OCI-LY1 (cell line): ENCODE measurements at regions not wholly inside any gene's neighbourhood (a gene's known extent, or its start where the extent isn't known, plus 50 kb on each side); places are given as distances from the start of the nearest gene placed in this dataset.

Experiments used
- H2AFZ ChIP-seq: fragments of 200-600 bp; sonication (generic), shearing (Covaris generic); 2 replicates; pipeline ENCODE4 v1.6.0; 2014; ENCODE audit warnings: antibody characterized with exemption, mild to moderate bottlenecking, low read length
- H3F3A ChIP-seq: fragments of 200-600 bp; sonication (generic), shearing (Covaris generic); 2 replicates; pipeline ENCODE4 v1.6.0; 2014; ENCODE audit warnings: mild to moderate bottlenecking, antibody characterized with exemption, low read length, moderate library complexity; ENCODE audit not compliant: insufficient read depth
- H3K27ac ChIP-seq: fragments of 200-600 bp; sonication (generic); 2 replicates; pipeline ENCODE4 v1.5.1; 2014; ENCODE audit warnings: low read length, mixed run types, mild to moderate bottlenecking, low read depth; ENCODE audit not compliant: poor library complexity, severe bottlenecking
- H3K27me3 ChIP-seq: fragments of 200-600 bp; sonication (generic); 2 replicates; pipeline ENCODE4 v1.6.0; 2014; ENCODE audit warnings: antibody characterized with exemption, mild to moderate bottlenecking, low read length, moderate library complexity; ENCODE audit not compliant: insufficient read depth
- H3K36me3 ChIP-seq: fragments of 200-600 bp; sonication (generic); 2 replicates; pipeline ENCODE4 v1.6.1; 2014; ENCODE audit warnings: mild to moderate bottlenecking, antibody characterized with exemption, low read length, moderate library complexity, mixed read lengths; ENCODE audit not compliant: insufficient read depth
- H3K4me1 ChIP-seq: fragments of 200-600 bp; sonication (generic); 2 replicates; pipeline ENCODE4 v1.5.1; 2014; ENCODE audit warnings: mild to moderate bottlenecking, low read length, moderate library complexity; ENCODE audit not compliant: insufficient read depth, severe bottlenecking
- H3K4me2 ChIP-seq: fragments of 200-600 bp; sonication (generic), shearing (Covaris generic); 2 replicates; pipeline ENCODE4 v1.6.1; 2014; ENCODE audit warnings: low read length
- H3K4me3 ChIP-seq: fragments of 200-600 bp; sonication (generic); 2 replicates; pipeline ENCODE4 v1.5.1; 2014; ENCODE audit warnings: low read length, low read depth, mild to moderate bottlenecking, mixed read lengths; ENCODE audit not compliant: poor library complexity, severe bottlenecking
- H3K79me2 ChIP-seq: fragments of 200-600 bp; shearing (Covaris generic); 2 replicates; pipeline ENCODE4 v1.6.1; 2016; ENCODE audit warnings: mixed run types, low read length, mixed read lengths; ENCODE audit not compliant: insufficient read depth
- H3K9ac ChIP-seq: fragments of 200-600 bp; sonication (generic), shearing (Covaris generic); 2 replicates; pipeline ENCODE4 v1.6.1; 2014; ENCODE audit warnings: mild to moderate bottlenecking, low read length, mixed read lengths
- H3K9me2 ChIP-seq: fragments of 200-600 bp; sonication (generic), shearing (Covaris generic); 2 replicates; pipeline ENCODE4 v1.6.1; 2014; ENCODE audit warnings: low read depth, mild to moderate bottlenecking, low read length, mixed read lengths
- H3K9me3 ChIP-seq: fragments of 200-600 bp; shearing (Covaris generic); 2 replicates; pipeline ENCODE4 v1.6.1; 2014; ENCODE audit warnings: low read length, mixed read lengths
- H4K20me1 ChIP-seq: fragments of 200-600 bp; sonication (generic), shearing (Covaris generic); 2 replicates; pipeline ENCODE4 v1.6.0; 2016; ENCODE audit warnings: mild to moderate bottlenecking, low read length; ENCODE audit not compliant: insufficient read depth
- CTCF ChIP-seq: fragments of 200-600 bp; sonication (generic), shearing (Covaris generic); IDR thresholded peaks from 2 replicates; pipeline ENCODE4 v1.5.1; 2017; ENCODE audit warnings: mild to moderate bottlenecking, antibody characterized with exemption, low read length, moderate library complexity, mixed read lengths
- EZH2 ChIP-seq: fragments of 200-600 bp; sonication (generic), shearing (Covaris generic); IDR thresholded peaks from 2 replicates; pipeline ENCODE4 v1.8.0; 2017; ENCODE audit warnings: borderline replicate concordance, mixed run types, mild to moderate bottlenecking, antibody characterized with exemption, low read length, moderate library complexity, mixed read lengths

- peak; percentile 88 for TF ChIP-seq CTCF
- TF ChIP-seq EZH2 = no peak
- Histone ChIP-seq H3K36me3 (no peaks in the 10 kb centered on the region), H3K4me2 (no peak overlapping the region), H3K4me1 (peaks cover 19% of the 10 kb centered on the region), H3F3A (no peaks in the 10 kb centered on the region), H3K9me2 (no peaks in the 10 kb centered on the region), H3K79me2 (no peaks in the 10 kb centered on the region), H3K9me3 (peaks cover 13% of the 10 kb centered on the region), H3K9ac (no peak overlapping the region), H2AFZ (no peak overlapping the region), H3K27me3 (no peaks in the 10 kb centered on the region), H3K27ac (no peak overlapping the region), H3K4me3 (no peak overlapping the region), H4K20me1 (no peaks in the 10 kb centered on the region)
Measured at GRCh38 chr17:77011173-77012011, 129.4 kb upstream of the SEC14L1 start.

- H3K27ac ChIP-seq = no peak overlapping the region
- H2AFZ ChIP-seq = no peak overlapping the region
- H3K4me3 ChIP-seq = no peak overlapping the region
- H3F3A ChIP-seq = no peaks in the 10 kb centered on the region
- H3K36me3 ChIP-seq = no peaks in the 10 kb centered on the region; the same call in 1 of the 2 replicates
- H3K9ac ChIP-seq = no peak overlapping the region
- no peak for TF ChIP-seq EZH2
- H3K4me2 ChIP-seq = no peak overlapping the region
- H3K9me3 ChIP-seq = no peaks in the 10 kb centered on the region
- H3K4me1 ChIP-seq = no peaks in the 10 kb centered on the region
- no peaks in the 10 kb centered on the region for H3K9me2 ChIP-seq
- H4K20me1 ChIP-seq = no peaks in the 10 kb centered on the region
- no peaks in the 10 kb centered on the region for H3K27me3 ChIP-seq
- H3K79me2 ChIP-seq = no peaks in the 10 kb centered on the region
Measured at GRCh38 chr17:77018504-77018903, 122.3 kb upstream of the SEC14L1 start.

- Histone ChIP-seq H3K9me2 (no peaks in the 10 kb centered on the region), H3K9ac (no peak overlapping the region), H3K27ac (no peak overlapping the region), H2AFZ (no peak overlapping the region), H3K4me1 (no peaks in the 10 kb centered on the region), H3K36me3 (no peaks in the 10 kb centered on the region; the same call in 1 of the 2 replicates), H3K27me3 (no peaks in the 10 kb centered on the region), H3K4me2 (no peak overlapping the region), H4K20me1 (no peaks in the 10 kb centered on the region), H3K4me3 (no peak overlapping the region), H3F3A (no peaks in the 10 kb centered on the region), H3K9me3 (no peaks in the 10 kb centered on the region), H3K79me2 (no peaks in the 10 kb centered on the region)
- no peak for TF ChIP-seq EZH2
- no peak for TF ChIP-seq CTCF
Measured at GRCh38 chr17:77019893-77020379, 120.8 kb upstream of the SEC14L1 start.
